Stimulated activated CD4-positive, alpha-beta T cell treated with anti-CD3 and anti-CD28 coated beads, Interleukin-2, amount 100 ng/mL, for 24 hours (primary cell): ENCODE measurements at regions not wholly inside any gene's neighbourhood (a gene's known extent, or its start where the extent isn't known, plus 50 kb on each side); places are given as distances from the start of the nearest gene placed in this dataset.
"Not testable (repeated sequence)": the region's sequence is repeated elsewhere in the genome, so short reads cannot be mapped to it uniquely, and the experiment has no call there.

Experiments used
- DNase-seq, 2 donors: peaks; one replicate each; pipeline ENCODE4 v3.0.0-alpha.2; 2020

- no peak for DNase-seq
These were observed 81.4 kb downstream of the ALOX5AP start for GRCh38 chr13:30816736-30817135.

- no peak for DNase-seq
These were observed 83.1 kb downstream of the ALOX5AP start for GRCh38 chr13:30818323-30818960.

- no peak for DNase-seq
These were observed 84.0 kb downstream of the ALOX5AP start for GRCh38 chr13:30819136-30819888.

- no peak for DNase-seq
These were observed 84.7 kb upstream of the MEDAG start for GRCh38 chr13:30821421-30821820.

- no peak for DNase-seq
These were observed 81.4 kb upstream of the MEDAG start for GRCh38 chr13:30824651-30825050.

- DNase-seq, result no peak
These were observed 79.0 kb upstream of the MEDAG start for GRCh38 chr13:30826911-30827577.

GRCh38 chr13:30827578-30827925 is 78.5 kb upstream of the MEDAG start:
- DNase-seq, result no peak

- DNase-seq, result no peak
These were observed 76.8 kb upstream of the MEDAG start for GRCh38 chr13:30829145-30829832.

GRCh38 chr13:30829833-30830637 is 76.0 kb upstream of the MEDAG start:
- DNase-seq, result no peak

GRCh38 chr13:30830638-30830965 is 75.5 kb upstream of the MEDAG start:
- DNase-seq, result no peak

- DNase-seq, result no peak
These were observed 74.6 kb upstream of the MEDAG start for GRCh38 chr13:30831515-30831914.

- DNase-seq, result no peak
These were observed 73.7 kb upstream of the MEDAG start for GRCh38 chr13:30832377-30832776.

GRCh38 chr13:30832845-30833332 is 73.2 kb upstream of the MEDAG start:
- peak; percentile 27 to 65 for DNase-seq

GRCh38 chr13:30835442-30835841 is 70.6 kb upstream of the MEDAG start:
- DNase-seq, result no peak

- DNase-seq, result no peak
These were observed 68.6 kb upstream of the MEDAG start for GRCh38 chr13:30837227-30838159.

GRCh38 chr13:30839636-30840035 is 66.4 kb upstream of the MEDAG start:
- DNase-seq, result not testable (repeated sequence)

GRCh38 chr13:30840515-30840914 is 65.6 kb upstream of the MEDAG start:
- no peak for DNase-seq

- DNase-seq, result no peak
These were observed 64.9 kb upstream of the MEDAG start for GRCh38 chr13:30841154-30841553.

GRCh38 chr13:30843548-30843947 is 62.5 kb upstream of the MEDAG start:
- DNase-seq, result no peak

- DNase-seq, result no peak
These were observed 61.3 kb upstream of the MEDAG start for GRCh38 chr13:30844548-30845296.
